ENCODE measurements at regions not wholly inside any gene's neighbourhood (a gene's known extent, or its start where the extent isn't known, plus 50 kb on each side); places are given as distances from the start of the nearest gene placed in this dataset.

DNA sequence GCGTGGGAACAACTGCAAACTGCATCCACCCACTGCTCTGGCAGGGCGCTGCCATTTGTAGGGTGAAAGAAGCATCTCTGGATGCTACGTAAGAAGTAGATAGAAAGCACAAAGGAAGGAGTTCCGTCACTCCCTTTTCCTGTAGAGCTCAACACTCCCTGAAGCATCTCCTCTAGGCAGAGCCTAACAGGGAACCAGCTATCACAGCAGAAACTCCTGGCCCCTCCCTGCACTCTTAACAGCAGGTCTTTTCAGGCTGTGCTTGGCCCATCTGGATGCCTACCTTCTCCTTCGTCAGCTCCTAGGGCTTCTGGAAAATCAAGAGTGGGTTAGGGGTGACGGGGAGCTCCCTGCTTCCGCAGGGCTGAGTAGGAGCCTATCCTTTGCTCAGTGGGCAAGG lies 112.9 kb upstream of the TLL1 start:
- WGBS (ENCODE audit: low lambda C conversion rate) = 11% methylated on average over 3 of the region's 7 CpGs

More for the DNA sequence above, 112.9 kb upstream of the TLL1 start:
- Histone ChIP-seq H3K9ac (ENCODE audit: insufficient read depth, low read depth, low read length) (no peak overlapping the region), H4K20me1 (ENCODE audit: insufficient read depth, low read length) (no peaks in the 10 kb centered on the region), H3K27ac (ENCODE audit: extremely low read length, insufficient read depth, low read length) (no peak overlapping the region), H3K36me3 (replicated peaks in 1 of 2; ENCODE audit: control insufficient read depth in 1 of 2, insufficient read depth in 2 of 2, low read length in 2 of 2) (no peaks in the 10 kb centered on the region), H3K79me2 (ENCODE audit: insufficient read depth, low read length) (no peaks in the 10 kb centered on the region), H3K27me3 (ENCODE audit: control insufficient read depth in 1 of 2, insufficient read depth in 2 of 2, low read length in 2 of 2) (no peaks in the 10 kb centered on the region), H2AFZ (ENCODE audit: low read length) (no peak overlapping the region), H3K4me3 (replicated peaks in 1 of 3; ENCODE audit: insufficient read depth in 1 of 3, low read depth in 2 of 3, low read length in 3 of 3) (no peak overlapping the region), H3K9me3 (ENCODE audit: low read length) (no peaks in the 10 kb centered on the region), H3K4me1 (ENCODE audit: insufficient read depth, low read length) (no peaks in the 10 kb centered on the region), H3K4me2 (ENCODE audit: low read depth, low read length) (no peak overlapping the region)
- no peak for ATAC-seq
- intact Hi-C loops (cut with micrococcal nuclease; ENCODE audit: unreplicated experiment) (no loop called here), in situ Hi-C loops (cut with HindIII; ENCODE audit: extremely low pct_ligation_motif_present, low pct_unique_long_range_greater_than_20kb) (no loop called here)
- ChIA-PET POLR2A (no interaction called here), CTCF (ENCODE audit: low intra/inter-chr PET ratio, low total read pairs) (no interaction called here)
- TF ChIP-seq ZNF703 (CRISPR knock-in tag; IDR thresholded peaks at IDR 0.05; ENCODE audit: borderline replicate concordance) (no peak), NPAS2 (CRISPR knock-in tag; IDR thresholded peaks at IDR 0.05; ENCODE audit: borderline replicate concordance) (no peak), GTF3A (CRISPR knock-in tag; conservative IDR thresholded peaks at IDR 0.05) (no peak), TEAD2 (CRISPR knock-in tag; IDR thresholded peaks at IDR 0.05) (no peak), ZKSCAN5 (CRISPR knock-in tag; IDR thresholded peaks at IDR 0.05) (no peak), ZSCAN21 (CRISPR knock-in tag; IDR thresholded peaks at IDR 0.05; ENCODE audit: borderline replicate concordance) (no peak), DR1 (CRISPR knock-in tag; IDR thresholded peaks at IDR 0.05) (no peak), TARDBP (CRISPR knock-in tag; IDR thresholded peaks at IDR 0.05) (no peak), TOPORS (CRISPR knock-in tag; IDR thresholded peaks at IDR 0.05) (no peak)
- TF ChIP-seq, protein P1, sequence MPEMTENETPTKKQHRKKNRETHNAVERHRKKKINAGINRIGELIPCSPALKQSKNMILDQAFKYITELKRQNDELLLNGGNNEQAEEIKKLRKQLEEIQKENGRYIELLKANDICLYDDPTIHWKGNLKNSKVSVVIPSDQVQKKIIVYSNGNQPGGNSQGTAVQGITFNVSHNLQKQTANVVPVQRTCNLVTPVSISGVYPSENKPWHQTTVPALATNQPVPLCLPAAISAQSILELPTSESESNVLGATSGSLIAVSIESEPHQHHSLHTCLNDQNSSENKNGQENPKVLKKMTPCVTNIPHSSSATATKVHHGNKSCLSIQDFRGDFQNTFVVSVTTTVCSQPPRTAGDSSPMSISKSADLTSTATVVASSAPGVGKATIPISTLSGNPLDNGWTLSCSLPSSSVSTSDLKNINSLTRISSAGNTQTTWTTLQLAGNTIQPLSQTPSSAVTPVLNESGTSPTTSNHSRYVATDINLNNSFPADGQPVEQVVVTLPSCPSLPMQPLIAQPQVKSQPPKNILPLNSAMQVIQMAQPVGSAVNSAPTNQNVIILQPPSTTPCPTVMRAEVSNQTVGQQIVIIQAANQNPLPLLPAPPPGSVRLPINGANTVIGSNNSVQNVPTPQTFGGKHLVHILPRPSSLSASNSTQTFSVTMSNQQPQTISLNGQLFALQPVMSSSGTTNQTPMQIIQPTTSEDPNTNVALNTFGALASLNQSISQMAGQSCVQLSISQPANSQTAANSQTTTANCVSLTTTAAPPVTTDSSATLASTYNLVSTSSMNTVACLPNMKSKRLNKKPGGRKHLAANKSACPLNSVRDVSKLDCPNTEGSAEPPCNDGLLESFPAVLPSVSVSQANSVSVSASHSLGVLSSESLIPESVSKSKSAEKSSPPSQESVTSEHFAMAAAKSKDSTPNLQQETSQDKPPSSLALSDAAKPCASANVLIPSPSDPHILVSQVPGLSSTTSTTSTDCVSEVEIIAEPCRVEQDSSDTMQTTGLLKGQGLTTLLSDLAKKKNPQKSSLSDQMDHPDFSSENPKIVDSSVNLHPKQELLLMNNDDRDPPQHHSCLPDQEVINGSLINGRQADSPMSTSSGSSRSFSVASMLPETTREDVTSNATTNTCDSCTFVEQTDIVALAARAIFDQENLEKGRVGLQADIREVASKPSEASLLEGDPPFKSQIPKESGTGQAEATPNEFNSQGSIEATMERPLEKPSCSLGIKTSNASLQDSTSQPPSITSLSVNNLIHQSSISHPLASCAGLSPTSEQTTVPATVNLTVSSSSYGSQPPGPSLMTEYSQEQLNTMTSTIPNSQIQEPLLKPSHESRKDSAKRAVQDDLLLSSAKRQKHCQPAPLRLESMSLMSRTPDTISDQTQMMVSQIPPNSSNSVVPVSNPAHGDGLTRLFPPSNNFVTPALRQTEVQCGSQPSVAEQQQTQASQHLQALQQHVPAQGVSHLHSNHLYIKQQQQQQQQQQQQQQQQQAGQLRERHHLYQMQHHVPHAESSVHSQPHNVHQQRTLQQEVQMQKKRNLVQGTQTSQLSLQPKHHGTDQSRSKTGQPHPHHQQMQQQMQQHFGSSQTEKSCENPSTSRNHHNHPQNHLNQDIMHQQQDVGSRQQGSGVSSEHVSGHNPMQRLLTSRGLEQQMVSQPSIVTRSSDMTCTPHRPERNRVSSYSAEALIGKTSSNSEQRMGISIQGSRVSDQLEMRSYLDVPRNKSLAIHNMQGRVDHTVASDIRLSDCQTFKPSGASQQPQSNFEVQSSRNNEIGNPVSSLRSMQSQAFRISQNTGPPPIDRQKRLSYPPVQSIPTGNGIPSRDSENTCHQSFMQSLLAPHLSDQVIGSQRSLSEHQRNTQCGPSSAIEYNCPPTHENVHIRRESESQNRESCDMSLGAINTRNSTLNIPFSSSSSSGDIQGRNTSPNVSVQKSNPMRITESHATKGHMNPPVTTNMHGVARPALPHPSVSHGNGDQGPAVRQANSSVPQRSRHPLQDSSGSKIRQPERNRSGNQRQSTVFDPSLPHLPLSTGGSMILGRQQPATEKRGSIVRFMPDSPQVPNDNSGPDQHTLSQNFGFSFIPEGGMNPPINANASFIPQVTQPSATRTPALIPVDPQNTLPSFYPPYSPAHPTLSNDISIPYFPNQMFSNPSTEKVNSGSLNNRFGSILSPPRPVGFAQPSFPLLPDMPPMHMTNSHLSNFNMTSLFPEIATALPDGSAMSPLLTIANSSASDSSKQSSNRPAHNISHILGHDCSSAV (CRISPR knock-in tag; IDR thresholded peaks at IDR 0.05; ENCODE audit: borderline replicate concordance) = no peak
- TF ChIP-seq, protein P2, sequence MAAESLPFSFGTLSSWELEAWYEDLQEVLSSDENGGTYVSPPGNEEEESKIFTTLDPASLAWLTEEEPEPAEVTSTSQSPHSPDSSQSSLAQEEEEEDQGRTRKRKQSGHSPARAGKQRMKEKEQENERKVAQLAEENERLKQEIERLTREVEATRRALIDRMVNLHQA (CRISPR knock-in tag; IDR thresholded peaks at IDR 0.05) = no peak
- no peak for DNase-seq (ENCODE audit: low spot score)
- no TSS peak for BruUV-seq (replicated peaks)
- FAIRE-seq = no peak
